CD4-positive, alpha-beta T cell treated with Interferon alpha-2 for 1 hour (primary cell): ENCODE measurements at regions not wholly inside any gene's neighbourhood (a gene's known extent, or its start where the extent isn't known, plus 50 kb on each side); places are given as distances from the start of the nearest gene placed in this dataset.
"Not testable (repeated sequence)": the region's sequence is repeated elsewhere in the genome, so short reads cannot be mapped to it uniquely, and the experiment has no call there.

Experiments
- DNase-seq, 2 donors: peaks; one replicate each; pipeline ENCODE4 v3.0.0-alpha.2; 2020 to 2022

GRCh38 chr6:92362404-92362803 lies 1057.0 kb downstream of the EPHA7 start:
- no peak for DNase-seq

GRCh38 chr6:92361990-92362389 lies 1057.4 kb downstream of the EPHA7 start:
- no peak for DNase-seq

DNA sequence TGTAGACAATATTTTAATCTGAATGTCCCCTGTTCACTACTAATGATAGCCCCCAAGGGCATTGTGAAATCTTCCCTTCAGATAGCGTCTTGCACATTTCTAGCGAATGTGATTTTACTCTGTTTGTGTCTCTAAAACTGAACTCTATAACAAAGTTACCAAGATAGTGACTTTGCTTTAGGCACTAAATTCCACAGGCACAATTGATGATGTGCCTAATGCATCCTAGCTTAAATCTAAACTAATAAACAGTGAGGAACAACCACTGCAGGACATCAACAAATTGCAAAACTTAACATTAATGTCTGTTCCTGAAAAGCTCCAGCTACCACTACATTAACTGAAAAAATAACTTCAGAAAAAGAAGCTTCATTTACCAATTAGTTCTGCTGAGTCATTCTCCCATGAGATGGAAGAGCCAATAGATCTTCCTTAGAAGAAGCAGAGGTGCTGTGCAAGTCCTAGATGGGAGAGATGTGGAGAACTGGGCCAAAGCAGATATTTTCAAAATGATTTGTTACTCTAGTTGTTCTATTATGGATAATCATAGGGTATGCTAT lies 1065.0 kb downstream of the EPHA7 start:
- no peak for DNase-seq

DNA sequence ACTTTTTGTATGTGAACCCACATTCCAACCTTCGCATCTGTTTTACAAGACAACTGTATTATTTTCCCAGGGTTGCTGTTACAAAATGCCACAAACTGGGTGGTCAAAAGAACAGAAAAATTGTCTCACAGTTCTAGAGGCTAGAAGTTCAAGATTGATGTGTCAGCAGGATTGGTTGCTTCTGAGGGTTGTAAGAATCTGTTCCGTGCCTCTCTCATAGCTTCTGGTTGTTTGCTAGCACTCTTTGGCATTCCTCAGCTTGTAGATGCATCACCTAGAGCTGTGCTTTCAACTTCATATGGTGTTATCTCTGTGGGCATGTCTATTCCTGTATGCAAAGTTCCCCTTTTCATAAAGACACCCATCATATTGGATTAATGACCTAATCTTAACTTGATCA lies 1067.2 kb downstream of the EPHA7 start:
- DNase-seq: no peak

GRCh38 chr6:92341201-92341600 lies 1078.2 kb downstream of the EPHA7 start:
- DNase-seq: no peak

DNA sequence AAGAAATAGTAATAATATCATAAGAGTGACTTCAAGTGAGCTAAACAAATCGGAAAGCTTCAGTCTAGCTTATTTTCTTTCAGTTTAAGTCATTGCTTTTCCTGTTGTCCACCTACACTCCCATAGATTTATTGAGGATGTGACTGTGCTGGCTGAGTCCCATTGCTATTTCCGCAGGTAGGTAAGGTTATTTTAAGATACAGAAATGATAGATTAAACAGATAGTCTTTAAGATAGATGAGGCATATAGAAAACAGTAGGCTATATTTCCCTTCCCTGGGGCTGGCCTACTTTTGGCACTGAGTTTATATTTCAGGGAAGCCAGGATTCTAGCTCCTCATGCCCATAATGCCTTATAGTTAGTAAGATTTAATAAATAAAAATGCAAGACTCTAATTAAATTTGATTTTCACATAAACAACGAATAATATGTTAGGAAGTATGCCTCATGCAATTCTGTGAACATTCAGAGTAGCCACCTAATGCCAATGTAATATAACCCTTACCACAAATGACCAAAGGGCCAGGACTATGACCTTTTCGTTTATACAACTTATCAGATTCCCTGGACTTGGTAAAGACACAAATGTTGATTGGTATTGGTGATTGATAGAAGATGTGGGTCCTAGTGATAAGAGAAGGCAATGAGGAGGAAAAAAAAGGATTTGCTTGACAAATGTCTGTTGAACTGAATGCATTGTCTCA lies 1079.3 kb downstream of the EPHA7 start:
- no peak for DNase-seq

GRCh38 chr6:92337571-92337970 lies 1081.8 kb downstream of the EPHA7 start:
- no peak for DNase-seq

GRCh38 chr6:92329208-92329847 lies 1090.0 kb downstream of the EPHA7 start:
- no peak for DNase-seq

- DNase-seq: no peak
Observed at GRCh38 chr6:92315312-92315711, 1104.0 kb downstream of the EPHA7 start.

- DNase-seq: no peak
Observed at GRCh38 chr6:92297101-92297500, 1122.3 kb downstream of the EPHA7 start.

GRCh38 chr6:92292067-92292466 lies 1127.3 kb downstream of the EPHA7 start:
- no peak for DNase-seq

DNA sequence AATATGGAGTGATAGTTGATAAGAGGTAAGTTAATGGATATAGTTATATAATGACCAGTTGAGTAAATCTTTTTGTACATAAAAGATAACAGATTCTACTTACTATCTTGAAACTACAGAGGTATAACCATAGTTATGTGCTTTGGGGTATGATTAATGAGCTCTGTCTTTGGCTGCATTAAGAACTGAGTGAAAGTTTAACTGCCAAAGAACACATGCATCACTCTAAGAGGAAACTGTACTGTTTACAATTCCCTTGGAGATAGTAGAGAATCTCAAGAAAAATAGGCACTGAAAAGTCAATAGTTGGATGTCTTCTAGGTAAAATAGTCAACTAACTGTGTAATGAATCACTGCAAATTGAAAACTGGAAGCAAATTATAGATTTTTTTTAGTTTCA lies 1129.5 kb downstream of the EPHA7 start:
- no peak for DNase-seq

- no peak for DNase-seq
Observed at GRCh38 chr6:92281571-92282076, 1137.7 kb downstream of the EPHA7 start.

DNA sequence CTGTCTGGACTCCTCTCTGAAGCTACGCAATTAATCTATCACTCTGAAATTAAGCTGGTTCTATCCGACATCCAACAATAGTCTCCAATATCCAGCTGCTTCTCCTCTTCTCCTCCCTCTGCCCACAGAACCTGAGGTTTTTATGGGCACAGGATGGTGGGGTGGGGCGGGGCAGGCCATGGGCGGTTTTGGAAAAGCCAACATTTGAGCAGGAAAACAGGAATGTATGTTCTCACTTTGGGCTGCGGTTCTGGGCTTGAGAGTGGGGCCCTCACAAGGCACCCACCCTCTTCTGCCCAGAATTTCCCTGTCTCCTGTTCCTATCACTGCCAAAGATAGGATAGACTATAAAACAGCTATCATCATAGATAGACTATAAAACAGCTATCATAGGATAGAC lies 1144.2 kb downstream of the EPHA7 start:
- no peak for DNase-seq

- DNase-seq: no peak
Observed at GRCh38 chr6:92274588-92274987, 1144.8 kb downstream of the EPHA7 start.

DNA sequence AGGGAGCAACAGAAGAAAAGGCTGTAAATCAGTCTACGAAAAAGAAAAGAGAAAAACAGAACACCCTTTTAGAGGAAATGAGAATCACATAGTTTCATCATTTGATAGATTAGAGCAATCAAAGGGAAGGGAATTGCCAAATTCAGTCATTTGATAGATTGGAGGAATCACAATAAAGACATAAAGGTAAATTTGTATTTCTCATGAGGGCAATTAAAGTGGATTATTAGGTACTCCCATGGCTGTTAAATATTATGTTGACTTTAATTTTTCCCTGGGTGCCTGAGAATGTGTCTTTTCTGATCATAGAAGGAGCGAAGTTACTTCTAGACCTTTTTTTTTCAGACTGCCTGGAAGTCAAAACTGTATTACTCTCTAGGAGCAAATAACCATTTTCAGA lies 1145.7 kb downstream of the EPHA7 start:
- no peak for DNase-seq

DNA sequence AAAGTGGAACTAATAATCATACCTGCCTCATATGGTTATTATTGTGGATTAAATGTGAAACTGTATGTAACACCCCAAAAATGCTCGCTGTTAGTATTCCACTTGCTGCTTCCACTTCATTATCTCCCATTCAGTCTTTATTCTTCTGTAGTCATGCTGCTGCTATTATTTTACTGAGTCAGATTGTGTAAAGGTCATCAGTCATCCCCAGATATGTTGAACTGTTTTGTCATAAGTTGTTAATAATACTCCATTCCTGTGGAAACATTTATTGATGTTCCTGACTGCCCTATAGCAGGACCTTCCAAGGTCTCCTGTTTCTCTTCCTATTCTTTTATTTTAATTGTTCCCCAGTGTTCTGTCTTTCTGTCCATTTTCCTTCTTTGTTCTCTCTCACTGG lies 1148.3 kb downstream of the EPHA7 start:
- DNase-seq: no peak

DNA sequence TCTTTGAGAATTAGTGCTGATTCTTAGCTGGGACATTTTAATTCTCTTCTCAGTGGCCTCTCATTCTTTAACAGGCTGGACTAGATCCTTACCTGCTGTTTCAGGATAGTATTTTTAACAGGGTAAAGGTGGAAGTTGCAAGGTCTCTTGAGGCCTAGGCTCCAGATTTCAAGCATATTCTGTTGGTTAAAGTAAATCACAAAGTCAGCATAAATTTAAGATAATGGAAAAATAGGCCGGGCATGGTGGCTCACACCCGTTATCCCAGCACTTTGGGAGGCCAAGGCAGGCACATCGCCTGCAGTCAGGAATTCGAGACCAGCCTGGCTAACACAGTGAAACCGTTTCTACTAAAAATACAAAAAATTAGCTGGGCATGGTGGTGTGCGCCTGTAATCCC lies 1149.0 kb downstream of the EPHA7 start:
- no peak for DNase-seq

GRCh38 chr6:92267335-92267734 lies 1152.0 kb downstream of the EPHA7 start:
- DNase-seq: no peak

- no peak for DNase-seq
Observed at GRCh38 chr6:92263864-92264263, 1155.5 kb downstream of the EPHA7 start.

GRCh38 chr6:92259171-92259570 lies 1160.2 kb downstream of the EPHA7 start:
- no peak for DNase-seq

DNA sequence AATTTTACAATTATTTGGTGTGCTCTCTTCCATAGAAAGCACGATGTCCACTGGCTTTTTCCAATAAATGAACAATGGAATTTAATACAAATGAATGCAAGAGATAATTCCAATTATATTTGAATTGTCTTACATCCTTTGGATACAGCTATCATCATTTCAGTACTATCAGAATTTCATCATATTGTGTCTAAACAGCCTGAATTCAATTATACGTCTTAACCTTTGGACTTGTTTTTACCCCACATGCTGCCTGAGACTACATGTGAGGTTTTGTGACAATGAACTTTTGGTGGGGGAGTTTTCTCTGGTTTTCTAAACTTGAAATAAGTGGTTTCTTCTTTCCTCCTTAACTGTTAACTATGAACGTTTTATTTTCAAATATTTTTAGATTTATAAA lies 1176.0 kb downstream of the EPHA7 start:
- no peak for DNase-seq

GRCh38 chr6:92231171-92231701 lies 1188.1 kb downstream of the EPHA7 start:
- DNase-seq: no peak

GRCh38 chr6:92219987-92220386 lies 1199.4 kb downstream of the EPHA7 start:
- not testable (repeated sequence) for DNase-seq
